ENCODE measurements at regions not wholly inside any gene's neighbourhood (a gene's known extent, or its start where the extent isn't known, plus 50 kb on each side); places are given as distances from the start of the nearest gene placed in this dataset.

DNA sequence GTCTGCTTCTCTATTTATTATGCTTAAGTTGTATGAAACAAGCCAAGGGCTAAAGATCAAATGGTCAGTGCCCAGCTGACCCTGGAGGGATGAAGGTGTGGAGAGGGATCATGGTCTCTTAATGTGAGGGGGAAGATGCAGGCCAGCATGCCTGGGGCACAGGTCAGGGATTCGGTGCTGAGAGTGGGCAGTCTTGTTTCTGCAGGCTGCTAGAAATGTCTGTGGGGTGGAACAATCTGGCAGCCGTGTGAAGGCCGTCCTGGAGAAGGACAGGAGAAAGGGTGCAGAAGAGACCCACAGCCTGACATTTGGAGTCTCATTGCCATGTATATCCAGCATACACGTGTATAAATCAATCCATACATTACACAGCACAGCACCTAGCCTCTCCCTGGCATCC, 258.3 kb upstream of the MOCS1 start:
- Mint-ChIP-seq H3K36me3 (ENCODE audit: low read depth) (no peaks in the 10 kb centered on the region), H3K27me3 (ENCODE audit: insufficient read depth) (peaks cover 7% of the 10 kb centered on the region), H3K4me3 (no peak overlapping the region), H3K27ac (no peak overlapping the region), H3K9me3 (no peaks in the 10 kb centered on the region), H3K4me1 (peaks cover 9% of the 10 kb centered on the region)
- TF ChIP-seq, protein P1, sequence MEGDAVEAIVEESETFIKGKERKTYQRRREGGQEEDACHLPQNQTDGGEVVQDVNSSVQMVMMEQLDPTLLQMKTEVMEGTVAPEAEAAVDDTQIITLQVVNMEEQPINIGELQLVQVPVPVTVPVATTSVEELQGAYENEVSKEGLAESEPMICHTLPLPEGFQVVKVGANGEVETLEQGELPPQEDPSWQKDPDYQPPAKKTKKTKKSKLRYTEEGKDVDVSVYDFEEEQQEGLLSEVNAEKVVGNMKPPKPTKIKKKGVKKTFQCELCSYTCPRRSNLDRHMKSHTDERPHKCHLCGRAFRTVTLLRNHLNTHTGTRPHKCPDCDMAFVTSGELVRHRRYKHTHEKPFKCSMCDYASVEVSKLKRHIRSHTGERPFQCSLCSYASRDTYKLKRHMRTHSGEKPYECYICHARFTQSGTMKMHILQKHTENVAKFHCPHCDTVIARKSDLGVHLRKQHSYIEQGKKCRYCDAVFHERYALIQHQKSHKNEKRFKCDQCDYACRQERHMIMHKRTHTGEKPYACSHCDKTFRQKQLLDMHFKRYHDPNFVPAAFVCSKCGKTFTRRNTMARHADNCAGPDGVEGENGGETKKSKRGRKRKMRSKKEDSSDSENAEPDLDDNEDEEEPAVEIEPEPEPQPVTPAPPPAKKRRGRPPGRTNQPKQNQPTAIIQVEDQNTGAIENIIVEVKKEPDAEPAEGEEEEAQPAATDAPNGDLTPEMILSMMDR (conservative IDR thresholded peaks at IDR 0.05), result no peak
- Histone ChIP-seq H3K4me1 (ENCODE audit: control insufficient read depth, insufficient read depth, low read length) (peaks cover 3% of the 10 kb centered on the region), H3K9me3 (ENCODE audit: control insufficient read depth, low read length) (peaks cover 5% of the 10 kb centered on the region), H3K27ac (ENCODE audit: low read depth, low read length) (no peak overlapping the region), H3K27me3 (ENCODE audit: control insufficient read depth, insufficient read depth, low read length, poor library complexity, severe bottlenecking) (no peaks in the 10 kb centered on the region), H3K4me3 (ENCODE audit: low read length) (no peak overlapping the region), H3K9ac (ENCODE audit: extremely low read depth, low read length, poor library complexity, severe bottlenecking) (no peak overlapping the region), H3K36me3 (ENCODE audit: control insufficient read depth, insufficient read depth, low read length) (no peaks in the 10 kb centered on the region)
- WGBS, 2 experiments (ENCODE audit: insufficient coverage in 1 of 2, insufficient read length in 1 of 2), result 90 to 100% methylated on average over 1 to 4 of the region's 4 CpGs
- DNase-seq, result no peak

DNA sequence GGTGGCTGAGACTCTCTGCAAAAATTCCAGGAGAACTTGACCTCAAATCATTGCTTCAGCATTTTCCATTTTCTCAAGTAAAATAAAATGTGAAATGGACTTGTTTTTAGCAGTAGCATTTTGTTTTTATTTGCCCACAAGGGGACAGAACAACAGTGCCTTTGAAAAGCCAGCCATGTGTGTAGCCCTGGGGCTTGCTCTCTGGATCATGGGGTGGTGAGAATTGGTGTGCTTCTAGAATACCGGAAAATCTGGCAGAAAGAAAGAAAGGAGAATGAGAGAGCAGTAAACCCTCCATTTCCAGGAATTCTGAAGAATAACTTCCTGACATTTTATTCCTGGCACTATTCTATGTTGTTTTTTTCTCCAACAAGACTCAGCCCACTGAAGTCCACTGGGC, 254.7 kb upstream of the MOCS1 start:
- H3K27me3 Mint-ChIP-seq (ENCODE audit: insufficient read depth), result peaks cover 5% of the 10 kb centered on the region
- peaks cover 1% of the 10 kb centered on the region for H3K36me3 Mint-ChIP-seq (ENCODE audit: low read depth)
- H3K27ac ChIP-seq (ENCODE audit: low read depth, low read length), result no peak overlapping the region
- DNase-seq, result no peak
- H3K9ac ChIP-seq (ENCODE audit: extremely low read depth, low read length, poor library complexity, severe bottlenecking), result no peak overlapping the region
- H3K36me3 ChIP-seq (ENCODE audit: control insufficient read depth, insufficient read depth, low read length), result no peaks in the 10 kb centered on the region
- TF ChIP-seq, protein P1 (conservative IDR thresholded peaks at IDR 0.05), result no peak
- H3K27ac Mint-ChIP-seq, result no peak overlapping the region
- no peak overlapping the region for H3K4me3 ChIP-seq (ENCODE audit: low read length)
- peaks cover 3% of the 10 kb centered on the region for H3K4me1 ChIP-seq (ENCODE audit: control insufficient read depth, insufficient read depth, low read length)
- H3K9me3 Mint-ChIP-seq, result peaks cover 22% of the 10 kb centered on the region
- H3K4me1 Mint-ChIP-seq, result peaks cover 11% of the 10 kb centered on the region
- H3K4me3 Mint-ChIP-seq, result no peak overlapping the region
- peaks cover 31% of the 10 kb centered on the region for H3K9me3 ChIP-seq (ENCODE audit: control insufficient read depth, low read length)
- WGBS, 2 experiments (ENCODE audit: insufficient coverage in 1 of 2, insufficient read length in 1 of 2), result 100% methylated on average over 1 of the region's 1 CpG; no CpG with 5 or more reads in 1 of the 2 experiments
- H3K27me3 ChIP-seq (ENCODE audit: control insufficient read depth, insufficient read depth, low read length, poor library complexity, severe bottlenecking), result no peaks in the 10 kb centered on the region

DNA sequence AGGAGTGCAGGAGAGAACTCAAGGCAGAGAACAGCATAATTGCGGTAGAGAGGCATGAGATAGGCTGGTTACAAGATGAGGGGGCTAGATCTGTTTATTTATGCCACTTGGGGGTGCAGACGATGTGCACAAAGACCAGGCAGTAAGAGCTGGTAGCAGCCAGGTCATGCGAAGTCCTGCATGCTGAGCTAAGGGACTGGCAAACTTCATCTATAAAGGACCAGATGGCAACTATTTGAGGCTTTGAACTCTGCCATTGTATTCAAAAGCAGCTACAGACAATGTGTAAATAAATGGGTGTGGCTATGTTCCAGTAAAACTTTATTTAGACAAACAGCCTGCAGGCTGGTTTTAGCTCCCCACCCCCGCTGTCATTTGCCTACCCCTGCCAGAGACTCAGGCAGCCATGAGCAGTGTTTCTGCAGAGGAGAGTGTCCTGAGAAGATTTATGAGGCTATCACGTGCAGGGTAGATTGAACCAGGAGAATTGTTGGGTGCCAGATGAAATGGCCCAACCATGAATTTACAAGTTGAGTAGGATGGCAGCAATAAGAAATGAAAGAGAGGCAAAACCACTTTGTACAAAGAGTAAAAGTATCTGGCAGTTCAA, 253.4 kb upstream of the MOCS1 start:
- H3K27me3 Mint-ChIP-seq (ENCODE audit: insufficient read depth), result peaks cover 5% of the 10 kb centered on the region
- Histone ChIP-seq H3K4me1 (ENCODE audit: control insufficient read depth, insufficient read depth, low read length) (peaks cover 3% of the 10 kb centered on the region), H3K27ac (ENCODE audit: low read depth, low read length) (no peak overlapping the region), H3K27me3 (ENCODE audit: control insufficient read depth, insufficient read depth, low read length, poor library complexity, severe bottlenecking) (no peaks in the 10 kb centered on the region), H3K4me3 (ENCODE audit: low read length) (no peak overlapping the region), H3K9me3 (ENCODE audit: control insufficient read depth, low read length) (peaks cover 44% of the 10 kb centered on the region), H3K36me3 (ENCODE audit: control insufficient read depth, insufficient read depth, low read length) (no peaks in the 10 kb centered on the region), H3K9ac (ENCODE audit: extremely low read depth, low read length, poor library complexity, severe bottlenecking) (no peak overlapping the region)
- peaks cover 34% of the 10 kb centered on the region for H3K9me3 Mint-ChIP-seq
- DNase-seq, result no peak
- 76 to 79% methylated on average over 5 of the region's 5 CpGs for WGBS, 2 experiments (ENCODE audit: insufficient coverage in 1 of 2, insufficient read length in 1 of 2)
- H3K4me1 Mint-ChIP-seq, result peaks cover 11% of the 10 kb centered on the region
- TF ChIP-seq, protein P1 (conservative IDR thresholded peaks at IDR 0.05), result no peak
- H3K36me3 Mint-ChIP-seq (ENCODE audit: low read depth), result peaks cover 2% of the 10 kb centered on the region
- no peak overlapping the region for H3K27ac Mint-ChIP-seq
- H3K4me3 Mint-ChIP-seq, result no peak overlapping the region

Data from endodermal cell (in vitro differentiated cells).